HG03139 (cell line): ENCODE measurements at regions not wholly inside any gene's neighbourhood (a gene's known extent, or its start where the extent isn't known, plus 50 kb on each side); places are given as distances from the start of the nearest gene placed in this dataset.

Experiments
- ATAC-seq: cut with Tn5 transposase; IDR thresholded peaks from one replicate; pipeline ENCODE4 v1.9.1; 2021; ENCODE audit not compliant: unreplicated experiment

DNA sequence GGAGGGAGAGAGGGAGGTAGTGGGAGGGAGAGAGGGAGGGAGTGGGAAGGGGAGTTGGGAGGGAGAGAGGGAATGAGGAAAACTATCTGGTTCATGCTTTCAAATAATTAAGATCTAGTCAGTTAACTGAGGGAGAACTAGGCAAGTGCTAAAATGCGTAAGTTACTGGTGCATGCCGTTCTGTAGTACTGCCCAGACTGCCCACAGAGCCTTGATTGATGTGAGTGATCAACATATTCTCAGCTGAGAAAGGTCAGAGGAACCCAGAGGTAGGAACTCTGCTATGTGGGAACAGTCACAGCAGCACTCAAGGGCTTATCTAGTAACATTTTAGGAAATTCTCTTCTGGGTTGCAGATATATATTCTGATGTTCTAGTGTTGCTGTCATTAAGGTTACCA, 149.8 kb upstream of the ROBO1 start:
- no peak for ATAC-seq

DNA sequence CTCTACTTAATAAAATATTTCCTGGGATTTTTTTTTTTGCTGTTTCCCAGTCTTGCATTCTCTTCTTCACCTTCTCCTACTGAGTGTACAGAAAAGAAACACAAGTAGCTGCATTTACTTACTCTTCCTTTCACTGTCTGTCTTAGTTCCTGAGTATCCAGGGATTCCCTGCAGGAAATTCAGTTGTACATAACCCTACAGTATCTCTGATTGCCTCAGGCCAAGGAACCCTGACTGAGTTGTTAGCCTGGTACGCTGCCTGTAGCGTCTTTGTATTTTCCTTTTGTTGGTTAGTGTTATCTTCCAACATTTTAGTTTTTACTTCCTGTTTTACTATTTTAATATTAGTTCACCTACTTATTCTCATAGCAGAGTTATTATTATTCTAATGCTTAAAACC, 142.5 kb upstream of the ROBO1 start:
- no peak for ATAC-seq

DNA sequence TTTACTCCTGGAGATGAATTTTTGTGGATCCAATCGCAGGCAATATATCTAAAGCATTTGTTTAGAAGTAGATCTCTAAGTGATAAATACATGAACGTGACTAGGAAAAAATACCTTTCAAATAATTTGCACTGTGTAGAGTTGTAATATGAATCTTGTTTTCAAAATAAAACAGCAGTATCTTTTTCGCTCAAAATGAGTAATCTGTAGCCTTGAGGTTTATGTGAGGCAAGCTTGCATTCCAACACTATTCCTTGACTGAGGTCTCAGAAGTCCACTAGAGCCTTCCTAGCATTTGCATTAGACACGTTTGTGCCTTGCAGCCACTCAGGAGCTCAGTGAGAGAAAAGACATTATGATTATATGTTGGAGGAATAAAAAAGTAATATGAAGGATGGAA, 138.3 kb upstream of the ROBO1 start:
- no peak for ATAC-seq

DNA sequence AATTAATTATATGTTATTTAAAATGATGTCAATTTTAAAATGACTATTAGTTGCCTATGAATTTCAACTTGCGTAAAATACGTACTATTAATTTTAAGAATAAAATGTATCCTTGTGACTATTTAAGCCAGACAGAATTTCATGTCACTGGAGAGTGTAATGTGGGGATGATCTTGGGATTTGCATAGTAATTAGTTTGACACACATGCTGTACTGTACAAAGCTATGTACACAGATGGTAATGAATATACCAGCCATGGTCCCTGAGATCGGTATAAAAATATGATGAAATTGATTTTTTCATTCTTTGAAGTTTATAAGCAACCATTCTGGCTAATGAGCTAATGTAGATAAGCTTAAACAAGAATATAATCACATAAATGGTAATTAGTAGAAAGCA, 134.4 kb upstream of the ROBO1 start:
- ATAC-seq, result no peak

DNA sequence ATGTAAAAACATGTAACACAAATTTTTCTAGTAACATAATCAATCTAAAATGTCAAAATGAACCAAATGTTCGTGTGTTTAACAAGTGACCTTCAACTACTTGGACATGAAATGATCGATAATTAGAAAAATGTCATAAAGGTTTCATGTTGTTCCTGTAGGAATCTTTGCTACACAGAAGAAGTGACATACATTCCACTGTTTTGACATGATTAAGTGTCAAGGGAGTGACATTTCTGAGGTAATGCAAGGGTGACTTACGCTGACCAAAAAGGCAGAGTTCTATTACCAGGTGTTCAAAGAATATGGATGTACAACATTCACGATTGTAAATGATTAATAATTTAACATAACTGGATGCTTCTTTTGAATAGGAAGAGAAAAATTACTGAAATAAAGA, 131.1 kb upstream of the ROBO1 start:
- no peak for ATAC-seq

DNA sequence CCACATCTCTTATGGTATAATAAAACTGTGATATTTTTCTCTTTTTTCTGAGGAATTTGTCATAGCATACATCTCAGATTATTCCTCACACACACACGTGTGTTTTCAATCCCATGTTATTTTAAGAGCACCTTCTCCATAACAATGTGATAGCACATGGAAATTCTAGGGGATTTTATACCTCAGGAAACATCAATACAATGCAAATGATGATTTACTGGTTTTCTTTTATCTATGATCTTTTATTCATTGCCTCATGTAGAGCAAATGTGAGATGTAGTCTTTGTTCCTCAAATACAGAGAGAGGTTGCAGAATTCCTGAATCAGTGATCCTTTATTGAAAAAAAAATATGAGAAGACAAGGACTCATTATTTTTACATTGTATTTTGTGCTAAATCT, 128.3 kb upstream of the ROBO1 start:
- no peak for ATAC-seq

DNA sequence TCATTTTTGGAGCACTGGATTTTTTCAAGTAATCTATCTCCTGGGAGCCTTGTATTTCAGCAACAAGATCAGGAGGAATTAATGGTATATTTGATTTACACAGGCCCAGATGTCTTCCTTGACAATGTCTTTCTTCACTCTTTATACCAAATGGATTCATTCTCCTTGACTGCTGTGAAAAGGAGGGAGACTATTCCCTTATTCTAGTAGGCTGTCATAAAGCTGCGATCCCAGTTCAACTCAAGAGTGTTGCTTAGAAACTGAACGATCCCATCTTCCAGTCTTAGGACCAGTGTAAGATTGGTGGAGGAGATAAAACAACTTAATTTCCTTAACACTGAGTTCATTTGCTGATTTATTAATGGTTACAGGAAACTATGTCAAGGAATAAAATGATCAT, 119.4 kb upstream of the ROBO1 start:
- no peak for ATAC-seq

DNA sequence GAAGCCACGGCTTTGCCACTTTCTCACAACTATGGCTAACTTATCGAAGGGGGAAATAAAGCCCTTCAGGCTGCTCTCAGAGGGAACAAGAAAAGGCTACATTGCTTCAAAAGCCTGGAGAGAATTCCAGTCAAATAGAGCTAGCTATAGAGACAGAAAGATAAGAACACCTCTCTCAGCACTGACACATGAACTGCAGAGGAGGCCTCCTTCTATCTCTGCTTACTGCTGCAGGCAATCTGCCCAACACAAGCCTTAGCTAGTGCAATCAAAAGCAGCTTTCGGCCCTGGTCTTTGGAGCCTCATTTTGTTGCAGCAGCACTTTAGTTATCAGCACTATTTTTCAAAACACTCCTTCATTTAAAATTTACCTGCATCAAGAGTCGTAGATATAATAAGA, 118.4 kb upstream of the ROBO1 start:
- ATAC-seq, result no peak

DNA sequence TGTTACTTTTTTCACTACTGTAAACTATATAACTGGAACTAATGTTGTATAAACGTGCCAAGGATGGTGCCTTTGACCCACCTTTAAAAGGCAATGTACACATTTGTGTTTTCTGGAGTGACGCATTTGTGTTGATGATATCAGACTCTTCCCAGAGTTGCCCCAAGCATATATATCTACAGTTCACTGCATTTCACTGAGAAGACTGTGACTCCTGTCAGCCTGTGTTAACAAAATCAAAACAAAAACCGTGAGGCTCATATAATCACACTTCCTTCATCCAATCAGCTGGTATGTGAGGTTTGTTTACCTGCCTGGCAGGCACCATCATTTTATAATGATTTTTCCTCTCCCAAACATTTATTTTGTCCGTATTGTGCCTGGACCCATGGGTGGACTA, 117.6 kb upstream of the ROBO1 start:
- ATAC-seq, result no peak

DNA sequence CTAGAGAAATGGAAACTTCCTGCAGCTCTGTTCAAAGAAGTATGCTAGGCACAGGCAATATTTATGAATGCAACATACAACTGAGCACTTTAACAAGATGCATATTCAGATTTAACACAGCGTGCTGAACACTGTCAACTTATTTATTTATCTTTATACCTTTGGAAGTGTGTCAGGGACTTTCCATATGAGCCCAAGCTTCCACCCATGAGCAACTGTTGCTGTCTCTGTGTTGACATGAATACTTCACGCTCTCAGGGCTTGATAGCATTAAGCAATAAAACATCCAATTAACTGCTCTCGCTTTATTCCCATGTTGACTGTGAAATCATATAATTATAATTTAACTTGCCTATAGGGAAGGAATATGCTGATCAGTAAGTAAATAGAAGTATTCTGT, 116.6 kb upstream of the ROBO1 start:
- ATAC-seq, result no peak

DNA sequence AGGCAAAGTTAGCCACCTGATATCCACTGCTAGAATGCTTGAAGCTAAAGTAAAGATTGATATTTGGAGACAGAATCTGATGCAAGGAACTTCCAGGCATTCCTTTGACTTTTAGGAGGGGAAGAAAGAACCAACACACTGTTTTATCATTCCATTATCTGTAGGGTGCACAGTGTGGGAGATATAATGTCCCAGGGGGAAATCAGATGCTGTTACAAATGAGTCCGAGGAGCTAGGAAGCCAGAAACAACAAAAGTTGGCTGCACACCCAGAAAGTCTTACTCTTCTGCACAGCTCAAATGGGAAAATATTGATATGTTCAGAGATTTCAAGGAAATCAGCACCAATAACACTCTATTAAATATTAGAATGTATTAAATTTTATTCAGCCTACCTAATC, 113.6 kb upstream of the ROBO1 start:
- ATAC-seq, result no peak

DNA sequence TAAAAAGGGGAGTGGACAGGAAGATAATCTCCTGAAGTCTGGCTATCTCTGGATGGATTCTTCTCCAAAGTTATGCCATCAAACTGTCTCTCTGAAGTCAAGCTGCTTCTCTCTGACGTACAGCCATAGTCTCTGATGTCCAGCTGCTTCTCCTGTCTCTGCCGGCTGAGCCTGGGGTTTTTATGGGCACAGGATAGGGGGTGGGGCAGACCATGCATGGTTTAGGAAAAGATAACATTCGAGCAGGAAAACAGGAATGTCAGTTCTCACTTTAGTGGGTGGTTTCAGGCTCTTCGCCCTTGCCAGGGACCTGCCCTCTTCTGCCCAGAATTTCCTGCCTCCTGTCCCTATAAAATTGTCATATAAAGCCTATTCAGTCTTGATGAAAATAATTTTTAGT, 110.9 kb upstream of the ROBO1 start:
- ATAC-seq, result no peak

DNA sequence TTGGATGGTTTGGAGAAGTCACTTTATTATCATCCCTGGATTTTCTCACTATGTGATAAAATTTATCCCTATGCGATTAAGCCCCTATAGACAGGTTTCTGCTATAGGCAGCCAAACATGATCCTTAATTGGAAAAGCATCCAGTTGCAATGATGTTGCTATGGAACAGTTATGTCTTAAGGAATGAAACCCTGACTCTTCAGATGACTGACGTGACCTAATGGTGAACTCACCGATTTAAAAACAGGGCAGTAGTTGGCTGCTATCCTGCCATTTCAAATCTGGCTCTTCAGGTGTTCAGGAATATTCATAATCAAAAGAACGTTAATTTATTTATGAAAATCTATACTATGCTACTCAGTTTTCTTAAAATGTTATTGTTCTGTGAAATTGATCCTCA, 106.8 kb upstream of the ROBO1 start:
- ATAC-seq, result no peak

DNA sequence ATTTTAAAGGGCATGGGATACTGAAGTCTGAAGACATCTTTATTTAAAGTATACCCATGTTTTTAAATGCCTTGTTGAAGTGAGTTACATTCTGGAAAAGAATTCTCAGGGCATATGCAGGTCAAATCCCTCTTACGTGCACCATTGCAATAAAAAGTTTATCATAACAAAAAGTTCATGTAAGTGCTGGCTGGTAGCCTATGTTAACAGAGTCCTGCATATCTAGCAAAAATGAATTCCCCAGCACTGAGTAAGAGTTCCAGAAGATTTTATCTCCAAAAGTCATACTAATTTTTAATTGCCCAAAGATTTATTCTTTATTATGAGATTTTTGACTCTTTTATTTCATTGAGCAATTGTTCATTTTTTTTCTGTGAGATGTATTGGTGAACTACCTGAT, 104.7 kb upstream of the ROBO1 start:
- no peak for ATAC-seq

DNA sequence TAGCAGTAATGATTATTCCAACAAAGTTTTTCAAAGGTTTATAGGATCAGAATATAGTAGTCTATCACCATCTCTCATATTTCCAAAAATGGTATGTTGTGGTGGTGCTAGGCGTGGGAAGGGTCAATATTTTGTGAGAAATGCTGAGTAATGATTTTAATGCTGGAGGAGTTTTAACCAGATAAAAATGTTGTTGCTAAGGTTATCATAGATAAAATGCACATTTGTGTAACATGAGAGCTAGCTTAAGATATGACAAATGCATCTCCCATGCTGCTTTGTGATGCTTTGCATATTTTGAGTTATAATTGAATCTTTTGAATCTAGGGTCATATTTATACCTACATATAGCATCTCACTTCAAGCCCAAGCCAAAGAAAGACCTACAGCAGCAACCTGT, 103.9 kb upstream of the ROBO1 start:
- ATAC-seq, result no peak

DNA sequence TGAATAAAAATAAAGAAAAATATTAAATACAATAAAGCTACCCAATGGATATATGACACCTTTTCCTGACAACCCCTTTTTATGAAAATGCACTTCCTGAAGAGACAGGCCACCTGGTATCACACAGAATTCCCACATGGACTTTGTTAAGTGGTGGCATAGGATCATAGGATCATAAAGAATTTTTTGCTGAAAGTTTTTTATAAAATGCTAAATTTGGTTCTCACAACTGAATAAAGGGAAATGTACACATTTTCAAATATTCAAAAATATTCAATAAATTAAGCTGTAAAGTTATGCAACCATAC, 102.5 kb upstream of the ROBO1 start:
- no peak for ATAC-seq

DNA sequence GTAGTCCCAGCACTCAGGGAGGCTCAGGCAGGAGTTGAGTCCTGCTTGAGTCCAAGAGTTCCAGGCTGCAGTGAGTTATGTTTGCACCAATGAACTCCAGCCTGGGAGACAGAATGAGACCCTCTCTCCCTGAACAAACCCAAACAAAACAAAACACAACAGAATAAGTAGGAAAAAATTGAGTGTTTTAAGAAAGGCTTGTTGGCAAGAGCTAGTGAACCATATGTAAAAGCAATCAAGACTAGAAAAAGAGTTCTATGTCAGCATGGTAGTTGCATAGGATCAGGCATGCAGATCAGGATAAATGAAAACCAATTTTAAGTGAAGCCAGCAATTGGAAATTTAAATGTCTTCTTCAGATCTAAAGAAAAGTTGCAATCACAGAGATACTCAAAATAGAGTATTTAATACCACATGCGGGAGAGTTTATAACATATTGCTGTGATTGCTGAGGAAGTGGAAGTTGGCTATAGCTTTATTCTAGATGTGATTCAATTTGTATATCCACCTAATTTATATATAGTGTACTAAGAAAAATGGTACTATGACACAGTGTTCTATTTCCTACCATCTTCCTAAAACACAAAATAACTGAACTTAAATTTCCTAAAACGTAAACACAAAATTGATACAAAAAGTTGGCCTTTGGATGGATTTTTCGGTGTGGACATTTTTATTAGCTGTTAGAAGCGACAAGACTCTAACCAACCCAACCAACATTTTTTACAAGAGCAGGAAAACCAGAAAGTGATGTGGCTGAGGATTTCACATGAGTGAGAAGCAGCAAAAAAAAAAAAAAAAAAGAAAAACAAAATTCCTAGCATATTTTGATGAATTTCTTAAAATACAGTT, 101.9 kb upstream of the ROBO1 start:
- no peak for ATAC-seq

DNA sequence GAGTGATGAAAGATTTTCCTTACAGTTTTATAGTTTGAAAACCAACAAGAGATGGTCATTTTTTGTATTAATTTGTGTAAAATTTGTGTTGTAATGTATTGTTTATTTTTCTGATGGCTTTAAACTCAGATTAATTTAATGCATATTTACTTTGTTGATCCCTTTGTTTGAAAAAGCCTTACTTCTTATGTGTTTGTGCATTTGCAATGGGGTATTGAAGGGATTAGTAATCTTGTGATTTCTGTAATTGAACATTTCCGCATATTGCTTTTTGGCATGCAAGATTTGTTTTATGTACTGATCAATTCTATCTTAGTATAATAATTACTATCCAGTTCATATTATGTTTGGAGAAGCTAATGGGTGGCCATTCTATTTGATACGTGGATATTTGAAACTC, 98.4 kb upstream of the ROBO1 start:
- no peak for ATAC-seq

DNA sequence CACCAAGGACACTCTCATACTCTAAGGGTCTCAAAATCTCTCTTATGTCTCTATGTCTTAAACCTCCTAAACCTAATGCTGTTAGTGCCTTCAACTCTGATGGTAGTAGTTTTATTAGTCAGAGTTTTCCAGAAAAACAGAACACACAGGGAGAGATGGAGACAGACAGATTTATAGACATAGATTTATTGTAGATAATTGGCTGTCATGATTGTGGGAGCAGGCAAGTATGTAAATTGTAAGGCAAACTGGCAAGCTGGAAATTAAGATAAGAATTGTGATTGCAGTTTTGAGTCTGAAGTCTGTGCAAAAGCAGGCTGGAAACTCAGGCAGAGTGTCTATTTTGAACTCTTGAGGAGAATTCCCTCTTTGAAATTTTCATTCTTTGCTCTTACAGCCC, 96.3 kb upstream of the ROBO1 start:
- ATAC-seq, result no peak

DNA sequence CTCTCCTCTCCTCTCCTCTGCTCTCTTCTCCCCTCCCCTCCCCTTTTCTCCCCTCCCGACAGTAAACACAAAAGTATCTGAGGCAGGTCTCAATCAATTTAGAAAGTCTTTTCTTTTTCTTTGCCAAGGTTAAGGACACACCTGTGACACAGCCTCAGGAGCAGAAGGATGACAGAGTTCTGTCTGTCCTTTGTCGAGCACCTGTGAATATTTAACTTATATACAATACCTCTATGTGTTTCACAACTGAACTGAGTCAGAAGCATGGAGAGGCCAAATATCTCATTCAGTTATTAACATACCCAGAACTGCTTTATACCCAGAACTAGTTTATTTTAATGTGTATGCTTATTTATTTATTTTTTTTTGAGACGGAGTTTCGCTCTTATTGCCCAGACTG, 81.1 kb upstream of the ROBO1 start:
- ATAC-seq, result no peak

DNA sequence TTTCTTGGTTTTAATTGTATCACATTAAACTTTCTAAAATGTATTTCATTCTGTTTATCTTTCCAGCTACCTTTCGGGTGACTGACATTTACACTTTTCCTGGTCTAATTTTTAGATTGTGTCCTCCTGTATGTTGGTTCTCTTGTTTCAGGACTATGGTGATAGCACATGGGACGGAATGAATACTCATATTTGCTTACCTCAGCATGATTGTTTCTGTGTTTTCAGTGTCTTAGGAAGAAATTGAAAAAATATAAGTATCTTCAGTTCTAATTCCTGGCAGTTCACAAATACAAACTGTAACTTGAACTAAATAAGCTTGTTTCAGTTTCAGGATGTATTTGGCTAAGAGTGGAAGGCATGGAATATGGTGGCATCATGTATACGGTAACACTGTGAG, 80.1 kb upstream of the ROBO1 start:
- no peak for ATAC-seq

DNA sequence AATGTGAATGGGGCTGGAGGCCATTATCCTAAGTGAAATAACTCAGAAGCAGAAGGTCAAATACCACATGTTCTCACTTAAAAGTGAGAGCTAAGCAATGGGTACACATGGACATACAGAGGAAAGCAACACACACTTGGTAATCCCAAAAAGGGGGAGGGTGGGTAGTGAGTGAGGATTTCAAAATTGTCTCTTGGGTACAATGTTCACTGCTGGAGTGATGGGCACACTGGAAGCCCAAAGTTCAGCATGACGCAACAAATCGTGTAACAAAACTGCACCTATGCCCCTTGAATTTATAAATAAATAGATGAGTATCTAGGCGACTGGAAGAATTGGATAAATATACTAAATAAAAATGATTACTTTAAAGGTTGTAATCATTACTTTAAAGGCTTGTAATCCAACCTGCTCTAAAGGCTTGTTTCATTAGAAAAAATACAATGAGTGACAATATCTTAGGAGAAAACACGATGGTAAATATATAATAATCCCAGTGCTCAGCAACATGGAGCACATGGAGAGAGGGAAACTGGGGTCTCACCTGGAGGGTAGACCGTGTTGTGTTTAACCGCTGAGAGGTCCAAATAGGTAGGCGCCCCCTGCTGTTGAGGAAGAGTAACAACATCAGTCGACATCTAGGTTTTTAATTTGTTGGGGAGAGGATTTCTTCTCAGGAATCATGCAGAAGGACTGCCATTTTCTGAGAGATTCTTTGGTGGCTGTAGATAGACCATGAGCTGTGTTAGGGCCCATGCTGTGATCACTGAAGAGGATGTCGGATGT, 78.5 kb upstream of the ROBO1 start:
- ATAC-seq, result no peak

DNA sequence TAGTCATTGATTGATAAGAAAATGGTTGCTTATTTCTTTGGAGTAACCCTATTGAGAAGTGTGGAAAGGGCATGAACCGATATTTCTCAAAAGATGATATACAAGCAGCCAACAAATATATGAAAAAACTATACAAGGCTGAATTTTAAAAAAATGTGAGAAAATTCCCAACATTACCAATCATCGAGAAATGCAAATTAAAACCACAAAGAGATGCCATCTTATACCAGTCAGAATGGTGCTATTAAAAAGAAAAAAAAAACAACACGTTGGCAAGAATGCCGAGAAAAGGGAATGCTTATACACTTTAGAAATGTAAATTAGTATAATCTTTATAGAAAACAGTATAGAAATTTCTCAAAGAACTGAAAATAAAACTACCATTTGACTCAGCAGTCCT, 77.7 kb upstream of the ROBO1 start:
- ATAC-seq, result no peak
